Smooth muscle cell (in vitro differentiated cells): ENCODE measurements at regions not wholly inside any gene's neighbourhood (a gene's known extent, or its start where the extent isn't known, plus 50 kb on each side); places are given as distances from the start of the nearest gene placed in this dataset.

ENCODE experiments used
- DNase-seq: peaks from one replicate; lab custom pipeline; 2025; ENCODE audit not compliant: unreplicated experiment; lab: John Stamatoyannopoulos, UW
- H2AFZ ChIP-seq: fragments of 200-600 bp; sonication (generic); 2 replicates; pipeline ENCODE4 v1.6.0; 2016; ENCODE audit warnings: antibody characterized with exemption, low read depth, mild to moderate bottlenecking
- H3F3A ChIP-seq: fragments of 200-600 bp; sonication (generic); 2 replicates; pipeline ENCODE4 v1.6.0; 2017; ENCODE audit warnings: antibody characterized with exemption, low read depth
- H3K27ac ChIP-seq: fragments of 200-600 bp; sonication (generic); 2 replicates; pipeline ENCODE4 v1.5.1; 2016; ENCODE audit warnings: low read depth, mild to moderate bottlenecking
- H3K27me3 ChIP-seq: fragments of 200-600 bp; sonication (generic); 2 replicates; pipeline ENCODE4 v1.6.1; 2016; ENCODE audit warnings: low read depth, mild to moderate bottlenecking
- H3K36me3 ChIP-seq: fragments of 200-600 bp; sonication (generic); 2 replicates; pipeline ENCODE4 v1.5.1; 2016; ENCODE audit warnings: low read depth
- H3K4me1 ChIP-seq: fragments of 200-600 bp; sonication (generic); 2 replicates; pipeline ENCODE4 v1.5.1; 2016; ENCODE audit warnings: low read depth
- H3K4me2 ChIP-seq: fragments of 200-600 bp; sonication (generic); 2 replicates; pipeline ENCODE4 v1.6.0; 2016; ENCODE audit warnings: mild to moderate bottlenecking
- H3K4me3 ChIP-seq: fragments of 200-600 bp; sonication (generic); 2 replicates; pipeline ENCODE4 v1.5.1; 2016; ENCODE audit warnings: mild to moderate bottlenecking
- H3K79me2 ChIP-seq: fragments of 200-600 bp; sonication (generic); 2 replicates; pipeline ENCODE4 v1.6.0; 2016; ENCODE audit warnings: low read depth, mild to moderate bottlenecking
- H3K9ac ChIP-seq: fragments of 200-600 bp; sonication (generic); 2 replicates; pipeline ENCODE4 v1.6.0; 2016; ENCODE audit warnings: low read depth
- H3K9me3 ChIP-seq: fragments of 200-600 bp; sonication (generic); replicated peaks from 2 replicates; pipeline ENCODE4 v1.5.1; 2016; ENCODE audit warnings: low read depth
- H4K20me1 ChIP-seq: fragments of 200-600 bp; sonication (generic); 2 replicates; pipeline ENCODE4 v1.6.0; 2016; ENCODE audit warnings: low read depth
- WGBS: methylation state at CpG from one replicate; pipeline ENCODE4 v1.1.7; 2016; ENCODE audit warnings: low lambda C conversion rate; 5-methylcytosine and 5-hydroxymethylcytosine counted together
- TF ChIP-seq, protein P1 (sequence below): fragments of 200-600 bp; sonication (generic); IDR thresholded peaks from 2 replicates; pipeline ENCODE4 v1.5.1; 2017; ENCODE audit warnings: borderline replicate concordance, mild to moderate bottlenecking, antibody characterized with exemption; ENCODE audit not compliant: insufficient read depth, poor library complexity, severe bottlenecking

DNA sequence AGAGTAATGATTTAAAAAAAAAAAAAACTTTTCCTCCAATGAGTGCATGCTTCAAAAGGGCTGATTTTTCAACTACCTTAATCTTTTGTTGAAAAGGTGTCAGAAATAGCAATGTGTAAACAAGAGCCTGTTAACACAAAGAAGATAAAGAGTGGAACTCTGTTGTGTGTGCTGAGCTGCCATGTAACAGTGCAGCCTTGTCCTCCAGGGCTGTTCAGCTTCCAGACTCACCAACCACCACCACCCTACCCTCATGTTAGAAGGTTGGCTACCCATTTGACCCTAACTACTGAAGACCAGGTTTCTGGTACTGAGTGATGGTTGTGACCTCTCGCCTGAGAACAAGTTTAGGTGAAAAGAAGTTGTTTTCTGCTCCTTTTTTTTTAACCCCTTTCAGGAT lies 222.8 kb upstream of the TEX13C start:
- Histone ChIP-seq H3K4me2 (no peak overlapping the region), H2AFZ (no peak overlapping the region), H3K36me3 (no peaks in the 10 kb centered on the region), H3K79me2 (no peaks in the 10 kb centered on the region), H3F3A (no peaks in the 10 kb centered on the region), H3K27ac (no peak overlapping the region), H4K20me1 (no peaks in the 10 kb centered on the region), H3K4me1 (no peaks in the 10 kb centered on the region), H3K4me3 (no peak overlapping the region), H3K9ac (no peak overlapping the region), H3K27me3 (no peaks in the 10 kb centered on the region), H3K9me3 (no peaks in the 10 kb centered on the region)
- TF ChIP-seq, protein P1, sequence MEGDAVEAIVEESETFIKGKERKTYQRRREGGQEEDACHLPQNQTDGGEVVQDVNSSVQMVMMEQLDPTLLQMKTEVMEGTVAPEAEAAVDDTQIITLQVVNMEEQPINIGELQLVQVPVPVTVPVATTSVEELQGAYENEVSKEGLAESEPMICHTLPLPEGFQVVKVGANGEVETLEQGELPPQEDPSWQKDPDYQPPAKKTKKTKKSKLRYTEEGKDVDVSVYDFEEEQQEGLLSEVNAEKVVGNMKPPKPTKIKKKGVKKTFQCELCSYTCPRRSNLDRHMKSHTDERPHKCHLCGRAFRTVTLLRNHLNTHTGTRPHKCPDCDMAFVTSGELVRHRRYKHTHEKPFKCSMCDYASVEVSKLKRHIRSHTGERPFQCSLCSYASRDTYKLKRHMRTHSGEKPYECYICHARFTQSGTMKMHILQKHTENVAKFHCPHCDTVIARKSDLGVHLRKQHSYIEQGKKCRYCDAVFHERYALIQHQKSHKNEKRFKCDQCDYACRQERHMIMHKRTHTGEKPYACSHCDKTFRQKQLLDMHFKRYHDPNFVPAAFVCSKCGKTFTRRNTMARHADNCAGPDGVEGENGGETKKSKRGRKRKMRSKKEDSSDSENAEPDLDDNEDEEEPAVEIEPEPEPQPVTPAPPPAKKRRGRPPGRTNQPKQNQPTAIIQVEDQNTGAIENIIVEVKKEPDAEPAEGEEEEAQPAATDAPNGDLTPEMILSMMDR, result no peak
- DNase-seq, result no peak
- 63% methylated on average over 1 of the region's 1 CpG for WGBS

DNA sequence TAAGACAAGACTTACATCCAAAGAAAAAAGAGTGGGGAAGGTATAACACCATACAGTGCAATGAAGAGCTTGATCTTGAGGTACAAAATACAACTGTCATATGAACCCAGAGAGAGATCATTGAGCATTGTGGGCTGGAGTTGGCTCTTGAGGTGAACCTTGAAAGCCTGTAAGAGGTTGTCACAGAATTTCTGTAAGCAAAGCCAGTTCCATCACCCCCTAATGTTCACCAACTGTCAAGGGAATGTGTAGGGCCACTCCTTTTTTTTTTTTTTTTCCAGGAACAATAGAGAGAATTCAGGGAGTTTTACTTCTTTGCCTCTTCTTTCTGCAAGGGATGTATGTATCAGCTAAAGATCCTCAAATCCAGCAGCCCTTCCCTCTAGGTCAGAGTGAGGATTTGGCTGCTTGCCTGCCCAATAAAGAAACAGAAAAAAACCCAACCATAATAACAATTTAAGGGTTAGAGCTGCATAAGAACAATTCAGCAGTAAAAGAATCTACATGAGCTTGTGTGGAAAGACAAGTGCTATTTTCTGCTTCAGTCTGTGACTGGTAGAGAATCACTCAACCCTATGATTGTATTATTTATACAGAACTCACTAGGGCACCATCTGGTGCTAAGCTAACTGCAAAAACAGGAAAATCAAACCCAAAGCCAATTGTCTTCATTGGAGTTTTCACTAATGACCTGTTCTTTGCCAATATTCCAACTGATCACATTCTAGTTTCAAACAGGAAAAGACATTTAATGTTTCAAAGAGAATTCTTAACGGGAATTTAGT lies 217.5 kb upstream of the TEX13C start:
- H3K79me2 ChIP-seq, result no peaks in the 10 kb centered on the region
- WGBS, result 79% methylated on average over 1 of the region's 1 CpG
- TF ChIP-seq, protein P1, result no peak

DNA sequence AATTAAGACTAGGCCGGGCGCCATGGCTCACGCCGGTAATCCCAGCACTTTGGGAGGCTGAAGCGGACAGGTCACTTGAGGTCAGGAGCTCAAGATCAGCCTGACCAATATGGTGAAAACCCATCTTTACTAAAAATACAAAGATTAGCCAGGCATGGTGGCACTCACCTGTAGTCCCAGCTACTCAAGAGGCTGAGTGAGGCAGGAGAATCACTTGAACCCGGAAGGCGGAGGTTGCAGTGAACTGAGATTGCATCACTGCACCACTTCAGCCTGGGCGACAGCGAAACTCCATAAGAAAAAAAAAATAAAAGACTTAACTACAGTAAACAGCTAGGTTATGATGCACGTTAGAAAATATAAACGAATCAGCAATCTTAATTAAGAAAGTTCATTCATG lies 216.0 kb upstream of the TEX13C start:
- Histone ChIP-seq H3K4me1 (no peaks in the 10 kb centered on the region), H3K36me3 (no peaks in the 10 kb centered on the region), H3F3A (no peaks in the 10 kb centered on the region), H3K27me3 (no peaks in the 10 kb centered on the region), H3K9me3 (no peaks in the 10 kb centered on the region), H3K4me2 (no peak overlapping the region), H3K9ac (no peak overlapping the region), H3K27ac (no peak overlapping the region), H3K79me2 (no peaks in the 10 kb centered on the region), H2AFZ (no peak overlapping the region), H4K20me1 (no peaks in the 10 kb centered on the region), H3K4me3 (no peak overlapping the region)
- TF ChIP-seq, protein P1, result no peak
- 93% methylated on average over 11 of the region's 11 CpGs for WGBS
- DNase-seq, result no peak

More for the DNA sequence above, 217.5 kb upstream of the TEX13C start:
- Histone ChIP-seq H3K4me2 (no peak overlapping the region), H3K36me3 (no peaks in the 10 kb centered on the region), H3F3A (no peaks in the 10 kb centered on the region), H3K4me1 (no peaks in the 10 kb centered on the region), H3K9me3 (no peaks in the 10 kb centered on the region), H3K9ac (no peak overlapping the region), H3K27me3 (no peaks in the 10 kb centered on the region), H2AFZ (no peak overlapping the region), H4K20me1 (no peaks in the 10 kb centered on the region), H3K27ac (no peak overlapping the region), H3K4me3 (no peak overlapping the region)
- no peak for DNase-seq

DNA sequence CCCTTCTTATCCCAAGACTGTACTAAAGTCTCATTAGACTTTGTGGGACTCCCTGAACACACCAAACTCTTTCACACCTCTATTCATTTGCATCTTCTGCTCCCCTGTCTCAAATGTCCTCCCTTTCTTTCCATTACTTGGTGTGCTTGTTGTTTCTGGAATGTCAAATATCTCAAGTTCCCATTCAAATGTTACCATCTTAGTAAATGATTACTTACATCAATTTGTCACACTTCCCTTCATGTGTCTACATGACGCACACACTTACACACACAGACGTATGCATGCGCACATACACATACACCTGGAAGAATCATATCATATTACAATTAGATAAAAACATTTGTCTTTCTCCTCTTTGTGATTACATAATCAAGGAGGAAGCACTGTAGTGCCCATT lies 210.8 kb upstream of the TEX13C start:
- Histone ChIP-seq H3K27me3 (no peaks in the 10 kb centered on the region), H3K9me3 (no peaks in the 10 kb centered on the region), H3K27ac (no peak overlapping the region), H3K9ac (no peak overlapping the region), H3K79me2 (no peaks in the 10 kb centered on the region), H3K4me2 (no peak overlapping the region), H2AFZ (no peak overlapping the region), H3K36me3 (no peaks in the 10 kb centered on the region), H3K4me1 (no peaks in the 10 kb centered on the region), H4K20me1 (no peaks in the 10 kb centered on the region), H3K4me3 (no peak overlapping the region), H3F3A (no peaks in the 10 kb centered on the region)
- 91% methylated on average over 3 of the region's 3 CpGs for WGBS
- TF ChIP-seq, protein P1, result no peak
- no peak for DNase-seq
